ENCODE measurements at regions not wholly inside any gene's neighbourhood (a gene's known extent, or its start where the extent isn't known, plus 50 kb on each side); places are given as distances from the start of the nearest gene placed in this dataset.
A peak's percentile ranks its signal among the peaks of the same experiment; 100 is the strongest.

- DNase-seq = no peak
These were observed 89.8 kb upstream of the TGIF1 start for GRCh38 chr18:3360211-3360610.

- no peak for DNase-seq
These were observed 82.4 kb upstream of the TGIF1 start for GRCh38 chr18:3367491-3368091.

GRCh38 chr18:3368193-3368592 is 81.8 kb upstream of the TGIF1 start:
- no peak for DNase-seq

- DNase-seq = no peak
These were observed 70.3 kb upstream of the TGIF1 start for GRCh38 chr18:3379685-3380084.

- peak; percentile 28 to 37 for DNase-seq
These were observed 69.5 kb upstream of the TGIF1 start for GRCh38 chr18:3380384-3380961.

- DNase-seq = no peak
These were observed 66.5 kb upstream of the TGIF1 start for GRCh38 chr18:3383381-3383915.

GRCh38 chr18:3384664-3385563 is 65.1 kb upstream of the TGIF1 start:
- no peak for DNase-seq

GRCh38 chr18:3388323-3388722 is 61.6 kb upstream of the TGIF1 start:
- no peak for DNase-seq

GRCh38 chr18:3388980-3389379 is 61.0 kb upstream of the TGIF1 start:
- no peak for DNase-seq

- DNase-seq = no peak
These were observed 60.0 kb upstream of the TGIF1 start for GRCh38 chr18:3389977-3390376.

- DNase-seq = no peak
These were observed 58.1 kb upstream of the TGIF1 start for GRCh38 chr18:3391704-3392466.

GRCh38 chr18:3392467-3392855 is 57.5 kb upstream of the TGIF1 start:
- no peak for DNase-seq

GRCh38 chr18:3394648-3395047 is 55.3 kb upstream of the TGIF1 start:
- DNase-seq = no peak

GRCh38 chr18:3395466-3395865 is 54.5 kb upstream of the TGIF1 start:
- no peak for DNase-seq

GRCh38 chr18:3397031-3397750 is 52.8 kb upstream of the TGIF1 start:
- DNase-seq = no peak

- DNase-seq = no peak
These were observed 52.2 kb upstream of the TGIF1 start for GRCh38 chr18:3397786-3398185.

Measured in activated T-cell treated with anti-CD3 and anti-CD28 coated beads, Interleukin-2, amount 50 U/mL, for 48 hours (primary cell).